ENCODE measurements at regions not wholly inside any gene's neighbourhood (a gene's known extent, or its start where the extent isn't known, plus 50 kb on each side); places are given as distances from the start of the nearest gene placed in this dataset.
"Not testable (repeated sequence)": the region's sequence is repeated elsewhere in the genome, so short reads cannot be mapped to it uniquely, and the experiment has no call there.

DNA sequence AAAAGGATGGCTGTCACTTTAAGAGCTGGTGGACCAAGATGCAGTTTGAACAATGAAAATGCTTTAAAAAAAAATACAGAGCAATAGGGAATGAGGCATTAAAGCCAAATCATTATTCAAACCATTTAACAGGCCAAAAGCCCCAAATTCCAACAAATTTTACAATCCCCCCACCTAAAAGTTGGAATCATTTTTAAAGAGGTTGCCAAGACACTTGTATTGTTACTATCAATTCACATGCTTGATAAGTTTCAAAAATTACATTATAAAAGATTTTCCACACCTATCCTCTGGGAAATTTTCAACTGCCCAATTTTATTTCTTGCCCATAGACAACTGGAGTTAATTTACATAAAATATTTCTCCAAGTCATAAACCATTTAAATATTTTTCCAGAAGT is 192.3 kb upstream of the ARHGEF26 start:
- no peak for DNase-seq

DNA sequence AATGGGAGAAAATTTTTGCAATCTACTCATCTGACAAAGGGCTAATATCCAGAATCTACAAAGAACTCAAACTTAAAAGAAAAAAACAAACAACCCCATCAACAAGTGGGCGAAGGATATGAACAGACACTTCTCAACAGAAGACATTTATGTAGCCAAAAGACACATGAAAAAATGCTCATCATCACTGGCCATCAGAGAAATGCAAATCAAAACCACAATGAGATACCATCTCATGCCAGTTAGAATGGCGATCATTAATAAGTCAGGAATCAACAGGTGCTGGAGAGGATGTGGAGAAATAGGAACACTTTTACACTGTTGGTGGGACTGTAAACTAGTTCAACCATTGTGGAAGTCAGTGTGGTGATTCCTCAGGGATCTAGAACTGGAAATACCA is 187.7 kb upstream of the ARHGEF26 start:
- not testable (repeated sequence) for DNase-seq

DNA sequence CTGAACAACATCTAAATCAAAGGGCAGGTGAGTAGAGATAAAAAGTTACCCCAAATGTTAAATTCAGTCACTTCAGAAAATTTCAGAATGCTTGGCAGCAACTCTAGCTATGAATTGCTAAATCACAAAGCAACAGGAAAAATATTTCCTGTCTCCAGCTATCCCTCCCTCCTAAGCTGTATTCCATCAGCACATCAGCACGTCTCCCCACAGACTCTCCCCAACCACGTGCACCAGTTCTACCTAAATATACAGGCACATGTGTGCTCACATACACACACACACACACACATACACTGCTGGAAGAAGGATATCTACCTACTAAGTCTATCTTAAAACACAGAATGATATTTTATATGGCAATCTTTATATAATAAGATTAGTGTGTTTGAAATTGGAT is 177.1 kb upstream of the ARHGEF26 start:
- DNase-seq = no peak

DNA sequence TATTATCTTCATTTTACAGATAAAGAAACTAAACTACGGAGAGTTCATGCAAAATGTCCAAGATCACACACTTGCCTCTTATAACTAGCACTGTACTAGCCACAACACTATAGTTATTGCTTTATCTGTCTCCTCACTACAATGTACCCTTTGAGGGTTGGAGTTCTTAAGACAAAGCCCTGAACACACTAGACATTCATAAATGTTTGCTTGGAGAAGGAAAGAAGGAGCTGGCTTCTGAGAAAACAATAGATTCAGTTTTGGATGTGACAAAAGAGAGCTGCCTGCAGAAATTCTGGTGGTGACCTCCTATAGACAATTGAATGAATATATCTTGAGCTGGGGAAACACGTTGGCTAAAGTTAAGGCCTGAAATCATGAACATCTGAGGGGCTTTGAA is 169.9 kb upstream of the ARHGEF26 start:
- no peak for DNase-seq

DNA sequence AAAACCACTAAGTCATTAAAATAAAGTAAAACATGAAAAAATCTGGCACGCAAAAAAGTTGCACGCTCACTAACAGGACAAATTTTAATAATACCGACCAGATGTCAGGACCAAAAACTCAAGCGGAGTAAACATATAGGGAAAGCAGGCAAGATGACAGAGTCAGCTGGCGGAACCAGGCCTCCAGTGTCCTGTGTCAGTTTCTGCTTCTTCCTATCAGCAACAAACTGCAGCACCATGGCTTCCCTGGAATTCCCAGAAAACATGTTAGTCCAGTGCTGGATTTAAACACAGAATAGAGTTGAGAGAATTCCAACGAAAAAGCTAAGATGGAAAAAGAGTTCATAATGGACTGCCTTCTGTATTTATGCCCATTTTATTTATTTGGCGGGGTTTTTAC is 169.1 kb upstream of the ARHGEF26 start:
- no peak for DNase-seq

DNA sequence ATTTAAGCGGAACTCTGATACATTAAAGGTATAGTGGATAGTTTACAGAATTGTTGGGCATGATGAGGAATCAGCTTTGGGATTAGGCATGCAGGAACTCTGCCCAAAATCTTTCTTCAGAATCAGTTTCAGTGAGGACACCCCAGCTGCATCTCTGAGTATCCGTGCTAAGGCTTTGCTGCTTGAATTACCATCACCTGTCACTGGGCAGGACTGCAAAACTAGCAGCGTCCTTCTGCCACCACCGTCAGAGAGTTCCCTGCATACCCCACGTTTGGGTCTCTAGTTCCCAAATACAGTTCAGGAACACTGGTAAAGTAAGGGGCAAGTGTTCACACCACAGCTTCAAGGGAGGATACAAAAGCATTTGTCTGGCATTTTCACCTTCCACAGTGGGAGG is 164.6 kb upstream of the ARHGEF26 start:
- no peak for DNase-seq

DNA sequence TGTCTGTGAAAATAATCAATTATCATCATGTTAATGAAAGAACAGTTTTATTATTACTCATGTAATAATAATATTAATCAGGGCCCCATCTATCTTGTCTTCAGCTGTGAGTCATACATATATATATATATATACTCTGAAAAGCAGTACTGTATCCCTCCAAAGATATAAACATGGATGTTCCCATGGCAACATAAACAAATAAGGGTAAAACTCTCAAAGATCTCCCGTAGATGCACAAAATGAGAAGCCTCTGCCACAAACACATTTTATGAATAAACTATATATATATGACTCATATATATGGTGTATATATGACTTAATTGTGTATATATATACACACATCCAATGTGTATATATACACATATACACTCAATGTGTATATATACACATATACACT is 163.8 kb upstream of the ARHGEF26 start:
- no peak for DNase-seq

DNA sequence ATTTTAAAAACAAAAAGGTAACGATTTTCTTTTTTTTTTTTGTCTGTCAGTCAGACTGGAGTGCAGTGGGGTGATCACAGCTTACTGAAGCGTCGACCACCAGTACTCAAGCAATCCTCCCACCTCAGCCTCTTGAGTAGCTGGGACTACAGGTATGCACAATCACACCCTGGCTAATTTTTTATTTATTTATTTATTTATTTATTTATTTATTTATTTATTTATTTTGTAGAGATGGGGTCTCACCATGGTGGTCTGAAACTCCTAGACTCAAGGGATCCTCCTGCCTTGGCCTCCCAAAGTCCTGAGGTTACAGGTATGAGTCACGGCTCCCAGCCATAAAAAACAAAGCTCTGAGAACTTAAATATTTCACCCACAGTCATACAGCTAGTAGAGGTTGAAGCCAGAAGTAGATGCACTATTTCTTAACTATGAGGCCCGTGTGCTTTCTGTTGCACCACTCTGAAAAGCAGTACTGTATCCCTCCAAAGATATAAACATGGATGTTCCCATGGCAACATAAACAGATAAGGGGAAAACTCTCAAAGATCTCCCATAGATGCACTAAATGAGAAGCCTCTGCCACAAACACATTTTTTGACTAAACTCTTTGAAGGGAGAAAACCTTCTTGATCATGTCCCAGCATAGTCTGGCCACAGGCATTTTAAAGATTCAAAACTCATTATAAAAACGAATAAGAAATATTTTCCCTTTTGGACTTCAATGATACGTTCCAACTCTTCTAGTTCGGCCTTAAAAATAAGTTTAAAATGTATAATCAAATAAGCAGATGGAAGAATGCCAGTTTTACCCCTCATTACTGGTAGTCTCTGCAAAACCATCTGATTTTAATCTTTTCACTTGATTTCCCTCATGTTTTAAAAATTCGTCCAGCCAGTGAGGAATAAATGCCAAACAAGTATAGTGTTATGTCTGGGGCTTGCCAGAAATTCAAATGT is 162.3 kb upstream of the ARHGEF26 start:
- no peak for DNase-seq

DNA sequence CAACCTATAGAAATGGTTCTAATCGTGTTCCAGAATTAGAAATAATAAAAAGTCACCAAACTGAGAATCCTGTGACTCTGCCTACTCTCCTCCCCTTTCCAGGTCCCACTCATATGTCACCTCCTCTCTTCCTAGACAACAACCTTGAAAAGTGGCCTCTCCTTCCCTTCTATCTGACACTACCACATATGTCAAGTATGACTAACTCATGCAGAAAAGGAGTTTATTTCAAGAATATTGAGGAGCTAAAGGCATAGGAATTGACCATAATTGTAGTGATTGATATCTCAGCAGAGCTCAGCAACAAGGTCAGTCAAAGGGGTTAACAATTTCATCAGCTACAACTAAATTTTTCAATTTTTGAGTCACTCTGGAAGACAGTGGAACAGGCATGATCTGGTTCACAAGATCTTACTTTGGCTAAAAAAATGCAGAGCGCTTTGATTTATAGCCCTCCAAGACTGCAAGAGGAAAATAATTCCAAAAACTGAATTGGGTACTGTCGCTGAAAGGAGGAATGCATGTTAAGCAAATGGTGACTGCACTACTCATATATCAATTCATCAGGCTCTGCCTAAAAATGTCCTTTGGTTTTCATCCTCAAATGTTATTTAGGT is 160.6 kb upstream of the ARHGEF26 start:
- no peak for DNase-seq

DNA sequence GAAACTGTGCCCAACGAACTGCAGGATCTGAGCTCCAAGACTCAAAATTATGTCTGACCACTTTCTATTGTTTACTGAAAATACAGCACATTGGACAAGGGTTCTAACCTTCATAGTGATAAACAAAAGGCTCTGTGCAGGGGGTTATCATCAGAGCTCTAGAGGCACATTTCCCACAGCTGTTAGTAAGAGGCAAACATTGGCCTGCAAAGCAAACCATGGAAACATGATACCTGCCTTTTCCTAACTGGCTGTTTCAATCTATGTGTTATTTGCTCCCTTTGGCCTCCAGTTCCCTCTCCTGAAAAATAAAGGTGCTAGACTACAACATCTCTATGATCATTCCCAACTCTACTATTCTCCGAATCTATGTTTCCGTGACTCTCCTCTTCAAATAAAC is 159.7 kb upstream of the ARHGEF26 start:
- DNase-seq = no peak

DNA sequence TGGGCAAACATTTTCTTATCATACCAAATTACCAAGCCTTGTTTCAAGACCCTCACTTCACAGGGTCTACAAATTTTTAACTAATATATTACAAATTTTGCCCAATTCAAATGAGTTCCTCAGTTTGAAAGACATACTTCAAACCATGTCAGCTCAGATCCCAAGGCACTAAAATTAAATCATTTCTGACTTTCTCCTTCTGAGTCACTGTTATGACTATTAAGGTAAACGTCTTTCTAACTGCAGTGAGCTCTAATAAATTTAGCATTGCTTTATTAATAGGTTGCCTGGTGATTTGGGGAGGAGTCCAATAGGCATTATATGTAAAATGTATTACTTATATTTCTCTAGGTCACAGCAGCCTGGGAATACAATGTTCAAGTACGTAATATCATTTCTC is 158.2 kb upstream of the ARHGEF26 start:
- DNase-seq = no peak

DNA sequence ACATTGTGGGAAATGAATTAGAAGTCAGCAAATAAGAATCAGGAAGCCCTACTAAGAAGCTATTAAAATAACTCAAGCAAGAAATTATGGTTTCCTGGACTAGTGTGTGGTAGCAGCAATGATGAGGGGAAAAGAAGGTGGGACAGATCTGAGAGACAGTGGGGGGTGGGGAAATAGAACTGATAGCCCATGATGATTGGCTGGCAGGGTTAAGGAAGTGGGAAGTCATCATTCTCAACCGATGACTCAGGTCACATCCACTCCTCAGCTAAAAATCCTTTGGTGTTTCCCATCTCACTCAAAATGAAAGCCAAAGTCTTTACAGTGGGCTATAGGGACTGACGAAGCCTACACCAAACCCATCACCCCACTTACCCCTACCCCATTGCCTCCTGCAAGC is 153.9 kb upstream of the ARHGEF26 start:
- DNase-seq = no peak

DNA sequence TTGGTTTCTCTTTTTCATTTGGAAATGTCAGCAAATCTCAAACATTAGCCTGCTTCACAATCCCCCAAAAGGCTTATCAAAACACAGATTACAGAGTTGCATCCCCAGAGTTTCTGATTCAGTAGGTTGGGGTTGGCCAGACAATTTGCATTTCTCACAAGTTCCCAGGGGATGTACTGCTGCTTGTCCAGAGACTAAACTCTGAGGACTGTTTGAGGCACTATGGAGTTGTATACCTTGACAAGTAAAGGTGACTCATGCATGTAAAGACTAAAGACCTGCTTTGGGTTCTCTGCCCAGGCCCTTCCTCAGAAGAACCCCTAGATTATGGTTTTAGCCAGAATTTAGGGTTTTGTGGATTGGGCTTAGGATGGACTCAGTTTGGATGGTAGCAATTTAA is 151.1 kb upstream of the ARHGEF26 start:
- DNase-seq = no peak

DNA sequence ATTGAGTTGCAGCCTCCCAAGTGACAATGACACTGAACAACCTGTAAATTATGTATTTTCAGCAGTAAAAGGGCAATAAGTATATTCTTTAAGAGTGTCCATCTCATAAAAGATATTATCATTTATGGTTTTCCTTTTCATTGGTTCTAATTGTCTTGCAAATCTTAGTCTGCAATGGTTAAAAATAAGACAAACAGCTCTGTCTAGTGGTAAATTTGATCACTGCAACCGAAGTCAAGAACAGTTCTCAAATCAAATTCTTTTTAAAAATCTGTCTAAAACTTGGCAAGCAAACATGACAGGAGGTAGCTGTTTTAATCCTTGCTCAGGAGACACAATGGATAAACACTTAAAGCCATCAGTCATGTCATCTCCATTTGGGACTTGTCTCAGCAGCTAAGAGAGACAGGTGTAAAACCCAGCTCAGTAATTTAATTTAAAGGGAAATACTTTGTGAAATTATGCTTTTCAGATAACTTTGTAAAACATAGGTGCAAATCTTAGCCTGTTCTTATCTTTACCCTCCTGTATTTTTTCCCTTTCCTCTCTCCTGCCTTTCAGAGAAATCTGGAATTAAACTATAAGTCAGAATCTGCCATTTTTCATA is 150.3 kb upstream of the ARHGEF26 start:
- DNase-seq = no peak

DNA sequence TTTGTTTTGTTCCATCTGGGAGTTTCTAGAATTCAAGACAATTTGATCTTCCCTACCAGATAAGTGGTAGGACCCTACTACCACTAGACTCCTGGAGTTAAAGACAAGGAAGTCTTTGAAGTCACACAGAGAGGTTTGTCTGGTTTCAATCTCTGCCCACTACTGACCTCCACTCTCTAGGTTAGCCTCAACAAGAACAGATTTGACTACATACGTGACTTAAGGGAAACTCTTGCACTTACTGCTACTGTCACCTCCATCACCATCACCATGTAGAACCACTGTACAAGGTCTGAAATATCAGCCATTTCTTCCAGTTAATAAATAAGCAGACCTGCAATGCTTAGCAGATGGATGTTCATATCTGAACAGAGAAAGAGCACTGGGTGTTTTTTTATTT is 148.3 kb upstream of the ARHGEF26 start:
- no peak for DNase-seq

DNA sequence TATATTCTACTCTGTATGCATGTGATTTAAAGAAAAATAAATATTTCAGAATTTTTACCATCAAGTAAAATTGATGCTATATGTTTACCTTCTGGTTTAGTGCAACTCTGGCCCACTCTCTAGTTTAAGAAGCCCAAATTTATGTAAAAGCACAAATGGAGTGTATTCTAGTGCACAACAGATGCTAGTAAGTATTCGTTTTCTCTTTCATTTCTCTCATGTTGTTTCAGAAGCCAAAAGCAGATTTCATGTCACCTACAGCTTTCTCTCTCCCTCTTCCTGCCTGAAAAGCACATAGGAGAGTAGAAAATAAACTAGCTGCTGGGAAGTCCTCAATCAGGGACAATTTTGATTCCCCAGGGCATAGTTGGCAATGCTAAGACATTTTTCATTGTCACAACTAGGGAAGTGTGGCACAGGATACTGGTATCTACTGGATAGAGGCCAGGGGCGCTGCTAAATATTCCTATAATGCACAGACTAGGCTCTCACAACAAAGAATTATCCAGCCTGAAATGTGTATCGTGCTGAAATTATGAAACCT is 147.4 kb upstream of the ARHGEF26 start:
- DNase-seq = no peak

DNA sequence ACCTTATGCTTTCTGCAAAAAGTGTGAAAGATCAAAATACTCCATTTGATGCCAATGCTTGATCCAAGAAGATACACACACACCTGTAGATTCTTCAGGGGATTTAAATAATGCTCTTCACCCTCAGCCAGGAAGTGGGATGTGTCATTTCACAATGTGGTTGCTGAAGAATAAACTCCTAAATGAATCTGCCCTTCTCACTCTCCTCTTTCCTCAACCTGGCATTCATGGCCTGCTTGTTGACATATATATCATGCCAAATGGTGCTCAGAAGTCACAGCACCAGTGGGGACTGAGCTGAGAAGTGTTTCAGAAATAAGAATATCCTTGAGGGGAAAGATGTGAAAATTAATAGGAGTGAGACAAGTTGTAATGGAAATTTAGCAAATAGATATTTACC is 146.6 kb upstream of the ARHGEF26 start:
- no peak for DNase-seq

DNA sequence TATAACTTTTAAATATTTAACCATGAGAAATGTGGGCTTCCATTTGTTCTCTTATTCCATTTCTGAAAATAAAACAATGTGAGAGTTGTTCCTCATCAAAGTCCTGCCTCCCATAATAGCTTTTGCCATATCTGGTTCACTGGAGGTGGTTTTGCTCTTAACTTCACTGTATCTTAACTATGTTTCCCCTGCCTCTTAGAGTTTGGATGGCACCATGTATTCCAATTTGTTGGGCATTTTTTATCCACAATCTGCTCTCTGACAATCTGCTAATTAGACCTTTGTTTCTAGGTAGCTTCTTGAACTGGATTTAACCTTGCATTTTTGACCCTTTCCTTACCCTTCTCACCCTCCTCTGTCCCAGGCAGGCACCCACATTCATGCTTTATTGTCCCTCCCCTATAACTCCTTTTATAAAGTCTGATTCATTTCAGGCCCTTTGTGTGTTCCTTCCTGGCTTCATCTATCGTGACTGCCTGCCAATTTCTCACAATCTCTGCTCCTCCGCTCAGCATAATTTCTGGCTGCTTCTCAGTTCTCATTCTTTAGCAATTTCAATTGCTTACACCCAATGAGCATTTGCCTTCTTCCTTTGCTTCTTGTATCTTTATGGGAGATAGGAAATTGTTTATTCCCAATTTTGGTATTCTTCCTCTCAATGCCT is 144.2 kb upstream of the ARHGEF26 start:
- no peak for DNase-seq

DNA sequence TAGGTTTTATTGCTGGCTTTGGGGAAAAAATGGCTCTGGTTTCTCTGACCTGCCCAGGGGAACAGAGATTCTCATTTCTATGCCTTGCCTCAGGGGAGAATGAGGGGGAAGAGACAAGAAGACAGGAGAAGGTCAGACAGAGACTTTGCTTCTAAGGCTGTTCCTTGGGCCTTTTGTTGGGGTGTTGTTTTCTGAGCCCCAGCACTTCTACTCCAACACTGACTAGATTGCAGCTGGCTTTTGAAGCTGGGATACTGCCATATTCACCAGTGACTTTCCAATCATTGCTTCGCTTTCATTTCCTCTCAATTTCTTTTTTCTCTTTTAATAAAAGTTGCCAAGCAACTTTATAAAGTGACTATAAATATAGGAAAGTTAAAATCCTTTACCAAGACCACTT is 143.2 kb upstream of the ARHGEF26 start:
- no peak for DNase-seq

DNA sequence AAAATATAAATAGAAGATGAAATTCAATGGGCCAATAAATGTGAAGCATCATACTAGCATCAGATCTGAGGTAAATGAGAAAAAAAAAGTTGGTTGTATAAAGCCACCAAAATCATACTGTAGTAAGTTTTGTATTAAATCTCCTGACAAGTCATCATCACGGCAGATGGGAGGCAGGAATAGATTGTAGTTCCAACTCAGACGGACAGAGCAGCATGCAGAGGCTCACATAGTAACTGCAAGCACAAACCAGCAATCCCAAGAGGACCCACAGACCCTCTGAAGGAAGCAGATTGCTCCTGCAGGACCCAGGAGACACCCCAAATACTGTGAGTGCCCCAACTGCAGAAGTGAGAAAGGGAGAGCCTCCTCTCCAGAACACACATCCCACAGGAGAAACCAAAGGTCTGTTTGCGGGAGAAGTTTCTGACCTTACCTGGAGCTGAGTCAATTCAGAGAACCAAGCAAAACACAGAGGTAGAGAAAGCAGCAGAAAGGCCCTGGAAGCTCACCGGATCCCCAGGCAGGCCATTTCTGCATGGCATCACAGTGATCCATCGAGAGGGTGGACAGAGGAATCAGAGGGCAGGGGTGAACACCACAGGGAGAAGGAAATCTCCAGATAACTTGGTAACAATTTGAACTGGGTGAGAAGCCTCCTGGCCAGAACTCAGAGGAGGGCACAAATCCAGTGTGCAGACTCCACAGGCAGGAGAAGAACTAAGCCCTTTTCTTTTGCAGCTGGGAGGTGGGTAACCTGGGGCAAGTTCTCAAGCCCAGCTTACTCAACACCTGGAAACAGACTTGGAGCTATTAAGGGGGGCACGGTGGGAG is 141.6 kb upstream of the ARHGEF26 start:
- no peak for DNase-seq

DNA sequence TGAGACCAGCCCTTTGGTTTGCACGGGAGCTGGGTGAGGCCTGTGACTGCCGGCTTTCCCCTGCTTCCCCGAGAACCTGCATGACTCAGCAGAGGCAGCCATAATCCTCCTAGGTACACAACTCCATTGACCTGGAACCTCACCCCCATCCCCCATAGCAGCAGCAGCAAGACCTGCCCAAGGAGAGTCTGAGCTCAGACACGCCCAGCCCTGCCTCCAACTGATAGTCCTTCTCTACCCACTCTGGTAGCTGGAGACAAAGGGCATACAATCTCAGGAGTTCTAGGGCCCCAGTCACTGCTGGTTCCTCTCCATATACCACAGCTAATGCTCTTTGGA is 141.0 kb upstream of the ARHGEF26 start:
- no peak for DNase-seq

DNA sequence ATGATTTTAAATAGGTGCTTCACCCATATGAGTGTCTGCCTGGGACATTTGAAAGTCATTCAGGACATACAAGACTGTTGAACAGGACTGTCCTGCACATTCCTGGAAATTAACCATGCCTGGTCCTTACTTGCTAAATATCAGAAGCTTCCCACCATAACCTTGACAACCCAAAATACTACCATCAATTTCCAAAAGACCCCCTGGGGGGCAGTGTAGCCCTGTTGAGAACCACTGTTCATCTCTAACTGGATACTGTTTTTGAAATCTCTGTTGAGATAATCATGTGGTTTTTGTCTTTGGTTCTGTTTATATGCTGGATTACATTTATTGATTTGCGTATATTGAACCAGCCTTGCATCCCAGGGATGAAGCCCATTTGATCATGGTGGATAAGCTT is 123.8 kb upstream of the ARHGEF26 start:
- DNase-seq = not testable (repeated sequence)

DNA sequence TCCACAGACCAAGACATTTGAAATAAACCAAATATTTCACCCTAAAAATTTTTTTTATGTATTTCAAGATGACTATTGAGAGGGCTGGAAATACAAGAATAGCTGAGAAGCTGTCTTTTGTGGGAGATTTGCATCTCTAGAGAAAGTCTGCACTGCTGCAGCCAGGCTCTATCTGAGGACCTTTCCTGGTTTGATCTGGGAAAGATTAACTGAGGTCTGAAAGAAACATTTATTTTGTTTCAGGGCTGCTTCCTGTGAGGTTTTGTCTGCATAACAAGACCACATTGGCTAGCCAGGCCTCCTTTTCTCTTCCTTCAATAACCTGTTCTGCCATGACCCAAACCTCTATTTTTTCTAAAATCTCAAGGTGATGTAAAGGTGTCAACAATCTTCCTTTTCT is 117.5 kb upstream of the ARHGEF26 start:
- DNase-seq = no peak

Measured in stimulated activated naive CD4-positive, alpha-beta T cell (primary cell).